ENCODE measurements at regions not wholly inside any gene's neighbourhood (a gene's known extent, or its start where the extent isn't known, plus 50 kb on each side); places are given as distances from the start of the nearest gene placed in this dataset.

DNA sequence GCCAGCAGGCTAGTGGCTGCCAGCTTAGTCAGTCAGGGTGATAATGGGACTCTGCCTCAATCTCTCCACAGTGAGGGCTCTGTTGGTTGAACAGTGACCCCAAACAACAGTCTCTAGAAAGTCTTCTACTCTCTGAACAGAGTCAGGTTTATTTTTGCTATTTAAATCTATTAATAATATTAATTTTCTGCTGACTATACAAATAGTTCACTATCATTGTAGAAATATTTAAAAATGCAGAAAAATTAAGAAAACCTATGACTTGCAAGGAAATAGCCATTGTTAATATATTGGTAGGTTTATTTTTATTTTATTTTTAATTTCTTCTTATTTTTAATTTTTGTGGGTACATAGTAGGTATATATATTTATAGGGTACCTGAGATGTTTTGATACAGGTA lies 67.9 kb upstream of the AADAT start:
- DNase-seq (ENCODE audit: low spot score), result no peak
- no peak for TF ChIP-seq CTCF (IDR thresholded peaks at IDR 0.05; ENCODE audit: extremely low read depth, insufficient read depth, missing control alignments)
- in situ Hi-C loops (cut with MboI; ENCODE audit: low pct_unique_long_range_greater_than_20kb, low sequenced_read_pairs, unreplicated experiment), result no loop called here

DNA sequence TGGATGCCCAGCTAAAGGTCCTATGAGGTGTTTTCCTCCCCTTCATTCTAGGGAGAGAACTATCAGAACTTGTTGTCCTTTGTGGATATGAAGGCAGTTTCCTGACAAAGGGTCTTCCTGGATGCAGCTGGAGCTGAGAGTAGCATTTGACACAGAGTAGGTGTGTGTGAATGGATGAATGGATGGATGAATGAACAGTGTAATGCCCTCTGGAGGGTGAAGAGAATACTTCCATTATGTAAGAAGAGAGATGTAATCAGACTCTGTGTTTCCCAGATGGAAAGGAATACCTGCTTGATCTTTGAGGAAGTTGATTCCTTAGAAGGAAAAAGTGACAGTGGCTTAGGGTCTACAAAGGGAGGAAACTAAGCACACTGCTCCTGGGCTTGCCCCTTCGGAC lies 55.4 kb upstream of the AADAT start:
- no peak for DNase-seq (ENCODE audit: low spot score)

DNA sequence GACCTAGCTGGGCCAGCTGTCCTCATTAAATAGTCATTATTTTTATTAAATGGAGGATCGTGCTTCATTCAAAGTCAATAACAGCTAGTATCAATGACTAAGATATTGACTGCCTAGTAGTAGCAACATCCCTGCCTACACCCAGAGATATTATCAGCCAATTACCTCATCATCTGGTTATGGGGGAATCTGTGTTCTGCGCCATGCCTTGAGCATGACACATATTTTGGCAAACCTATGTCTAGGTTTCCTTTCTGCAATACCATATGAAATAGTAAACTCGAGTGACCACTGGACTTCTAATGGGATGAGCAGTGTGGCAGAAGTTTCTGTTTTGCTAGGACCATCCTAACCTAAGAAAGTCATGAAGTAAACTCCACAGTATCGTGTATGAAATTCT lies 50.0 kb upstream of the AADAT start:
- DNase-seq (ENCODE audit: low spot score), result no peak
- in situ Hi-C loops (cut with MboI; ENCODE audit: low pct_unique_long_range_greater_than_20kb, low sequenced_read_pairs, unreplicated experiment), result no loop called here
- TF ChIP-seq CTCF (IDR thresholded peaks at IDR 0.05; ENCODE audit: extremely low read depth, insufficient read depth, missing control alignments), result no peak

More for the DNA sequence above, 55.4 kb upstream of the AADAT start:
- in situ Hi-C loops (cut with MboI; ENCODE audit: low pct_unique_long_range_greater_than_20kb, low sequenced_read_pairs, unreplicated experiment), result no loop called here
- no peak for TF ChIP-seq CTCF (IDR thresholded peaks at IDR 0.05; ENCODE audit: extremely low read depth, insufficient read depth, missing control alignments)

Data from GM13977 (cell line).